ENCODE measurements at regions not wholly inside any gene's neighbourhood (a gene's known extent, or its start where the extent isn't known, plus 50 kb on each side); places are given as distances from the start of the nearest gene placed in this dataset.

DNA sequence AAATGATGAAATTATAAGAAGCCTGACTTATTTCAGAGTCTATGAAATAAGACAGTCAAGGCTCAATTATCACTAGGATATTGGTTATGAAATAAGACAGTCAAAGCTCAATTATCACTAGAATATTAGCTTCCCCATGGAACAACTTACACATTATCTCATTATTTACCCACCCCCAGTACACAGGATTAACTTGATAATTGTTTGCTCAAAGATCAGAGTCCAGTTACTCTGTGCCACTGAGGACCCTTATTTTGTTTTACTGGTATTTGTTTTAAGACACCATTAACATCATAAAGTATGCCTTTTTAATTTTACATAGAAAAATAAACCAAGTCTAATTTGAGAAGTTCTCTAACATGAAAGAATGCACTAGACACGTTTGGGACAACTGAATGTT, 225.4 kb downstream of the SI start:
- Histone ChIP-seq H3K27me3 (replicated peaks; ENCODE audit: insufficient read depth, low read depth, low read length, poor library complexity) (no peaks in the 10 kb centered on the region), H3K36me3 (ENCODE audit: insufficient read depth, low read length, poor library complexity, severe bottlenecking) (no peaks in the 10 kb centered on the region), H3K9me3 (ENCODE audit: low read depth, low read length, poor library complexity, severe bottlenecking) (no peaks in the 10 kb centered on the region), H3K4me1 (ENCODE audit: insufficient read depth, low read length, poor library complexity, severe bottlenecking) (no peaks in the 10 kb centered on the region), H3K4me3 (ENCODE audit: low read depth, low read length, poor library complexity, severe bottlenecking) (no peak overlapping the region), H3K27ac (ENCODE audit: low read depth, low read length, poor library complexity, severe bottlenecking) (no peak overlapping the region)
- POLR2A ChIA-PET (ENCODE audit: low non-redundant PET) = no interaction called here
- no TSS peak for BruUV-seq (replicated peaks)
- TF ChIP-seq, protein P1, sequence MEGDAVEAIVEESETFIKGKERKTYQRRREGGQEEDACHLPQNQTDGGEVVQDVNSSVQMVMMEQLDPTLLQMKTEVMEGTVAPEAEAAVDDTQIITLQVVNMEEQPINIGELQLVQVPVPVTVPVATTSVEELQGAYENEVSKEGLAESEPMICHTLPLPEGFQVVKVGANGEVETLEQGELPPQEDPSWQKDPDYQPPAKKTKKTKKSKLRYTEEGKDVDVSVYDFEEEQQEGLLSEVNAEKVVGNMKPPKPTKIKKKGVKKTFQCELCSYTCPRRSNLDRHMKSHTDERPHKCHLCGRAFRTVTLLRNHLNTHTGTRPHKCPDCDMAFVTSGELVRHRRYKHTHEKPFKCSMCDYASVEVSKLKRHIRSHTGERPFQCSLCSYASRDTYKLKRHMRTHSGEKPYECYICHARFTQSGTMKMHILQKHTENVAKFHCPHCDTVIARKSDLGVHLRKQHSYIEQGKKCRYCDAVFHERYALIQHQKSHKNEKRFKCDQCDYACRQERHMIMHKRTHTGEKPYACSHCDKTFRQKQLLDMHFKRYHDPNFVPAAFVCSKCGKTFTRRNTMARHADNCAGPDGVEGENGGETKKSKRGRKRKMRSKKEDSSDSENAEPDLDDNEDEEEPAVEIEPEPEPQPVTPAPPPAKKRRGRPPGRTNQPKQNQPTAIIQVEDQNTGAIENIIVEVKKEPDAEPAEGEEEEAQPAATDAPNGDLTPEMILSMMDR (conservative IDR thresholded peaks at IDR 0.05; ENCODE audit: low read depth, low read length) = no peak
- no peak for TF ChIP-seq EZH2 (IDR thresholded peaks at IDR 0.05; ENCODE audit: borderline replicate concordance, low read depth, low read length, poor library complexity, severe bottlenecking)
- intact Hi-C loops (cut with micrococcal nuclease; ENCODE audit: unreplicated experiment) = no loop called here
- CTCF ChIA-PET = no interaction called here
- DNase-seq (ENCODE audit: low spot score) = no peak

DNA sequence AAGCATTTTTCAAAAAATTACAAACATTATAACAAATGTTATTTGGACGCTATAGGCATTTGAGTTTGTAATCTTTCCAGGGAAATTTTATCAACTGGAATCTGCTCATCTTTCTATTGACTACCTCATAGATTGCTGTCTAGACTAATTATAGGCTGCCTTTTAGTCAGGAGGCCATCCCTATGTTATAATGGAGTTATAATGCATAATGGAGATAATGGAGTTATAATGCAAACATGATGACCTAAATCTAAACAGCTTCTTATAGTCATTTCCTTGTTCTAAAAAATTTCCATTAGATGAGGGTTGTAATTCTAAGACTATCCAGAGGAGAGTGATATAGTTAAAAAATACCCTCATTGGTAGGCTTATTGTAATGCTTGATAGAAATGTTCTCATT, 226.4 kb downstream of the SI start:
- no TSS peak for BruUV-seq (replicated peaks)
- intact Hi-C loops (cut with micrococcal nuclease; ENCODE audit: unreplicated experiment) = no loop called here
- Histone ChIP-seq H3K27me3 (replicated peaks; ENCODE audit: insufficient read depth, low read depth, low read length, poor library complexity) (no peaks in the 10 kb centered on the region), H3K36me3 (ENCODE audit: insufficient read depth, low read length, poor library complexity, severe bottlenecking) (no peaks in the 10 kb centered on the region), H3K4me3 (ENCODE audit: low read depth, low read length, poor library complexity, severe bottlenecking) (no peak overlapping the region), H3K27ac (ENCODE audit: low read depth, low read length, poor library complexity, severe bottlenecking) (no peak overlapping the region), H3K4me1 (ENCODE audit: insufficient read depth, low read length, poor library complexity, severe bottlenecking) (no peaks in the 10 kb centered on the region), H3K9me3 (ENCODE audit: low read depth, low read length, poor library complexity, severe bottlenecking) (no peaks in the 10 kb centered on the region)
- TF ChIP-seq, protein P1 (conservative IDR thresholded peaks at IDR 0.05; ENCODE audit: low read depth, low read length) = no peak
- no peak for TF ChIP-seq EZH2 (IDR thresholded peaks at IDR 0.05; ENCODE audit: borderline replicate concordance, low read depth, low read length, poor library complexity, severe bottlenecking)
- CTCF ChIA-PET = no interaction called here
- POLR2A ChIA-PET (ENCODE audit: low non-redundant PET) = no interaction called here
- no peak for DNase-seq (ENCODE audit: low spot score)

DNA sequence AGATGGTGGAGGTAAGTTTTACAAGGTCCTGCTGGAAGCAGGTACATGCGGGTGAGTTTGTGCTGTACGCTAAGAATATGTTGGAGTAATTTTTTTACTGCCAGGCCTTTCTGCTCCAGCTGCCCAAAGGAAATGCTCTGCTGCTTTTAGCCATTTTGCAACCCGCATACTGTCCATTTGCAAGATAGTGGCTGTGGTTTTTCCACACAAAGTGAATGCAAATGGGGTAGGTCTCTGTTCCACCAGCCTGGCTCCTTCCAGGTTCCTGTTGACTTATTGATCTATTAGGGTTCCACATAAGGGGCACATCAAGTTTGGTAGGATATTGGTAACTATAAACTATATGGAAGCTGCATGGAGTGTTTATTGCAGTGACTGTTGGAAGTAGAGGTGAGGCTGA, 227.1 kb downstream of the SI start:
- H3K27ac ChIP-seq (ENCODE audit: low read depth, low read length, poor library complexity, severe bottlenecking) = no peak overlapping the region
- intact Hi-C loops (cut with micrococcal nuclease; ENCODE audit: unreplicated experiment) = no loop called here
- CTCF ChIA-PET = no interaction called here

More for the DNA sequence above, 227.1 kb downstream of the SI start:
- DNase-seq (ENCODE audit: low spot score) = no peak
- TF ChIP-seq, protein P1 (conservative IDR thresholded peaks at IDR 0.05; ENCODE audit: low read depth, low read length) = no peak
- no peak for TF ChIP-seq EZH2 (IDR thresholded peaks at IDR 0.05; ENCODE audit: borderline replicate concordance, low read depth, low read length, poor library complexity, severe bottlenecking)
- H3K27me3 ChIP-seq (replicated peaks; ENCODE audit: insufficient read depth, low read depth, low read length, poor library complexity) = no peaks in the 10 kb centered on the region
- no peaks in the 10 kb centered on the region for H3K4me1 ChIP-seq (ENCODE audit: insufficient read depth, low read length, poor library complexity, severe bottlenecking)
- no peak overlapping the region for H3K4me3 ChIP-seq (ENCODE audit: low read depth, low read length, poor library complexity, severe bottlenecking)
- POLR2A ChIA-PET (ENCODE audit: low non-redundant PET) = no interaction called here
- H3K9me3 ChIP-seq (ENCODE audit: low read depth, low read length, poor library complexity, severe bottlenecking) = no peaks in the 10 kb centered on the region
- no TSS peak for BruUV-seq (replicated peaks)
- no peaks in the 10 kb centered on the region for H3K36me3 ChIP-seq (ENCODE audit: insufficient read depth, low read length, poor library complexity, severe bottlenecking)

Measured in A673 (cell line).